ENCODE measurements at regions not wholly inside any gene's neighbourhood (a gene's known extent, or its start where the extent isn't known, plus 50 kb on each side); places are given as distances from the start of the nearest gene placed in this dataset.

GRCh38 chr16:85416228-85417109, 196.7 kb upstream of the GSE1 start (continued):
- TF ChIP-seq ZFAT (CRISPR knock-in tag; conservative IDR thresholded peaks at IDR 0.05) (no peak), ZNF83 (CRISPR knock-in tag; IDR thresholded peaks at IDR 0.05; ENCODE audit: borderline replicate concordance) (no peak), ZNF335 (CRISPR knock-in tag; IDR thresholded peaks at IDR 0.05) (no peak), ZNF121 (CRISPR knock-in tag; IDR thresholded peaks at IDR 0.05) (no peak), ZNF761 (CRISPR knock-in tag; conservative IDR thresholded peaks at IDR 0.05) (0 out of 2 replicates have a peak, but pooled peaks have one; percentile 45), MXI1 (IDR thresholded peaks at IDR 0.05; ENCODE audit: borderline replicate concordance, low read depth, low read length) (peak; percentile 74; the same call in 1 of the 3 replicates), ZNF264 (CRISPR knock-in tag; IDR thresholded peaks at IDR 0.05) (no peak), NKX3-1 (CRISPR knock-in tag; IDR thresholded peaks at IDR 0.05) (no peak), KDM1A (CRISPR knock-in tag; IDR thresholded peaks at IDR 0.05) (peak; percentile 74; the same call in 1 of the 2 replicates), ZNF382 (CRISPR knock-in tag; IDR thresholded peaks at IDR 0.05; ENCODE audit: borderline replicate concordance) (no peak), ZNF558 (CRISPR knock-in tag; IDR thresholded peaks at IDR 0.05; ENCODE audit: borderline replicate concordance) (no peak), KDM5B (CRISPR knock-in tag; IDR thresholded peaks at IDR 0.05; ENCODE audit: borderline replicate concordance) (no peak), ZNF34 (CRISPR knock-in tag; IDR thresholded peaks at IDR 0.05; ENCODE audit: borderline replicate concordance) (no peak), ZNF274 (CRISPR knock-in tag; IDR thresholded peaks at IDR 0.05) (no peak), FOXK2 (IDR thresholded peaks at IDR 0.05) (no peak), EP300 (IDR thresholded peaks at IDR 0.05; ENCODE audit: low read depth in 2 of 2, low read length in 2 of 2) (no peak), EP300 (CRISPR knock-in tag; IDR thresholded peaks at IDR 0.05; ENCODE audit: borderline replicate concordance) (no peak), KMT2A (CRISPR knock-in tag; IDR thresholded peaks at IDR 0.05) (no peak; the same call in 1 of the 2 replicates), MXD1 (CRISPR knock-in tag; IDR thresholded peaks at IDR 0.05) (peak; percentile 40; the same call in 1 of the 2 replicates), ZNF160 (CRISPR knock-in tag; IDR thresholded peaks at IDR 0.05) (no peak), DNMT3B (CRISPR knock-in tag; conservative IDR thresholded peaks at IDR 0.05) (no peak)
- TF ChIP-seq, protein P1, sequence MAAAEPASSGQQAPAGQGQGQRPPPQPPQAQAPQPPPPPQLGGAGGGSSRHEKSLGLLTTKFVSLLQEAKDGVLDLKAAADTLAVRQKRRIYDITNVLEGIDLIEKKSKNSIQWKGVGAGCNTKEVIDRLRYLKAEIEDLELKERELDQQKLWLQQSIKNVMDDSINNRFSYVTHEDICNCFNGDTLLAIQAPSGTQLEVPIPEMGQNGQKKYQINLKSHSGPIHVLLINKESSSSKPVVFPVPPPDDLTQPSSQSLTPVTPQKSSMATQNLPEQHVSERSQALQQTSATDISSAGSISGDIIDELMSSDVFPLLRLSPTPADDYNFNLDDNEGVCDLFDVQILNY (CRISPR knock-in tag; conservative IDR thresholded peaks at IDR 0.05): no peak
- TF ChIP-seq, protein P2, sequence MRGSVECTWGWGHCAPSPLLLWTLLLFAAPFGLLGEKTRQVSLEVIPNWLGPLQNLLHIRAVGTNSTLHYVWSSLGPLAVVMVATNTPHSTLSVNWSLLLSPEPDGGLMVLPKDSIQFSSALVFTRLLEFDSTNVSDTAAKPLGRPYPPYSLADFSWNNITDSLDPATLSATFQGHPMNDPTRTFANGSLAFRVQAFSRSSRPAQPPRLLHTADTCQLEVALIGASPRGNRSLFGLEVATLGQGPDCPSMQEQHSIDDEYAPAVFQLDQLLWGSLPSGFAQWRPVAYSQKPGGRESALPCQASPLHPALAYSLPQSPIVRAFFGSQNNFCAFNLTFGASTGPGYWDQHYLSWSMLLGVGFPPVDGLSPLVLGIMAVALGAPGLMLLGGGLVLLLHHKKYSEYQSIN (CRISPR knock-in tag; IDR thresholded peaks at IDR 0.05; ENCODE audit: borderline replicate concordance): no peak
- TF ChIP-seq, protein P3, sequence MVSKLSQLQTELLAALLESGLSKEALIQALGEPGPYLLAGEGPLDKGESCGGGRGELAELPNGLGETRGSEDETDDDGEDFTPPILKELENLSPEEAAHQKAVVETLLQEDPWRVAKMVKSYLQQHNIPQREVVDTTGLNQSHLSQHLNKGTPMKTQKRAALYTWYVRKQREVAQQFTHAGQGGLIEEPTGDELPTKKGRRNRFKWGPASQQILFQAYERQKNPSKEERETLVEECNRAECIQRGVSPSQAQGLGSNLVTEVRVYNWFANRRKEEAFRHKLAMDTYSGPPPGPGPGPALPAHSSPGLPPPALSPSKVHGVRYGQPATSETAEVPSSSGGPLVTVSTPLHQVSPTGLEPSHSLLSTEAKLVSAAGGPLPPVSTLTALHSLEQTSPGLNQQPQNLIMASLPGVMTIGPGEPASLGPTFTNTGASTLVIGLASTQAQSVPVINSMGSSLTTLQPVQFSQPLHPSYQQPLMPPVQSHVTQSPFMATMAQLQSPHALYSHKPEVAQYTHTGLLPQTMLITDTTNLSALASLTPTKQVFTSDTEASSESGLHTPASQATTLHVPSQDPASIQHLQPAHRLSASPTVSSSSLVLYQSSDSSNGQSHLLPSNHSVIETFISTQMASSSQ (IDR thresholded peaks at IDR 0.05; ENCODE audit: low read depth): no peak
- TF ChIP-seq, protein P3 (CRISPR knock-in tag; IDR thresholded peaks at IDR 0.05; ENCODE audit: borderline replicate concordance): 0 out of 2 replicates have a peak, but pooled peaks have one; percentile 36
